GM19240 (cell line): ENCODE measurements at regions not wholly inside any gene's neighbourhood (a gene's known extent, or its start where the extent isn't known, plus 50 kb on each side); places are given as distances from the start of the nearest gene placed in this dataset.

Experiments
- DNase-seq: peaks from one replicate; pipeline ENCODE4 v3.0.0; 2011; ENCODE audit warnings: low spot score; ENCODE audit not compliant: insufficient read length

GRCh38 chr2:14303366-14304115 is 329.0 kb upstream of the LRATD1 start:
- no peak for DNase-seq

DNA sequence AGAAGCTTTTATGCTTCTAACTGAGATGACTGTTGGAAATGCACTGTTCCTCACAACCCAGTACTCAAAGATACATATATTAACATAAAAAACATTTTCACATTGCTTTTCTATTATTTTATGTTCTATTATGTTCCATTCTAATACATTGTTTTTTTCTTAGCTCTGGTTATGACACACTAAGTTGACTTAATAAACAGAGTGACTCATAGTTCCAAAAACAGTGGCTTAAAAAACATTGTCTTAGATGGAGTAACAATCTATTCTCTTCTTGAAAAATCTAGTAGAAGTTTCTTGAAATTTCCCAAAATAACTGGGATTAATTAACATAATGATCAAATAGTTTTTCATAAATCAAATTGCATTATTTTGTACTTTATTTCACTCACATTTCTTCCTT is 328.2 kb upstream of the LRATD1 start:
- DNase-seq: no peak

- DNase-seq: no peak
These were observed 326.2 kb upstream of the LRATD1 start for GRCh38 chr2:14306268-14306861.

- no peak for DNase-seq
These were observed 319.2 kb upstream of the LRATD1 start for GRCh38 chr2:14313341-14313740.

GRCh38 chr2:14316594-14316993 is 315.9 kb upstream of the LRATD1 start:
- DNase-seq: no peak

DNA sequence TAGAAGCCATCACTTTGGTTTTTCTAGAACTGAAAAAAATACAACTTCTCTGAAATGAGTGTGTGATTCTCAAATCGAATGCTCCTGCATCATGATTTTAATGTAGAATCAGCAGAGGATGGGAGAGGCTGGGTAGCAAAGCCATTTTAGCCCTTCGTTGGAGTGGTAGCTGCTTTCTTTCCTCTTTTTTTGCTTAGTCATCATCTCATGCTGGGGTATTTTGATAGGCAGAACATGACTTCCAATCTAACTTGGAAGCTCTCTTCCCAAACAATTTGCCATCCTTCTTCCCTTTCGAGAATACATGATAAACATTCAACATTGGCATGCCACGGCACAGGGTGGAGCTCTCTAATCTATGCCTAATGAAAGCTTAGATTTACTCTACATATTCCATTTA is 311.2 kb upstream of the LRATD1 start:
- DNase-seq: no peak

- no peak for DNase-seq
These were observed 310.2 kb upstream of the LRATD1 start for GRCh38 chr2:14322306-14322705.

DNA sequence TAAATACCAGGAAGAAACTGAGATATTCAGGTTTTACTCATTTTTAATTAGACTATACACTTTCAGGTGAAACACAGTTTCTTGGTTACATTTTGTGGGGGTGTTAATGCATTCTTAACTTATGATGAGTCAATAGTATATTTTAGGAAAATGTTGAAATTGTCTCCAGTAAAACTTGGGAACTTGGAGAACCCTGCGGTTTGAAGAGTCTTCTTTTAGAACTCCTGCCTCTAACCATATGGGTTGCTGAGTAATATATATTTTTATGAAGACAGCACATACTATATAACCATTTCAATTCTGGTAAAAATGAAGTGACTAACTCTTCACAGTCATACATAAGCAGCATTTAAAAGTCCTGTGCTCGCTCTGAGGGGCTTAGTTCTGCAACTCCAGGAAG is 308.2 kb upstream of the LRATD1 start:
- no peak for DNase-seq

DNA sequence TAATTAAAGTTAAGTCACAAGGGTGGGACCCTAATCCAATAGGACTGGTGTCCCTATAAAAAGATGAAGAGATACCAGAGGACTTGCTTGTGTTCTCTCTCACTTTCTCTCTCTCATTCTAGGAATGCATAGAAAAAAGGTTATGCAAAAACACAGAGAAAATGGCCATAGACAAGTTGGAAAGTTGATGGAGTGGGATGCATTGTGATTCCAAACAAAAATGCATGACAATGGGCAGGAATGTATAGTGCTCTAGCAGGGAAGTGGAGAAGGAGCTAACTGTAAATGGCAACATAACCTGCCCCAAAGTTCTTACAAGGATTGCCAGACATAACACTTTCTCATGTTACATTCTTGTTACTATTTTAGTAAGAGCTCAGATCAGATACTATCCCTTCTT is 301.6 kb upstream of the LRATD1 start:
- no peak for DNase-seq

DNA sequence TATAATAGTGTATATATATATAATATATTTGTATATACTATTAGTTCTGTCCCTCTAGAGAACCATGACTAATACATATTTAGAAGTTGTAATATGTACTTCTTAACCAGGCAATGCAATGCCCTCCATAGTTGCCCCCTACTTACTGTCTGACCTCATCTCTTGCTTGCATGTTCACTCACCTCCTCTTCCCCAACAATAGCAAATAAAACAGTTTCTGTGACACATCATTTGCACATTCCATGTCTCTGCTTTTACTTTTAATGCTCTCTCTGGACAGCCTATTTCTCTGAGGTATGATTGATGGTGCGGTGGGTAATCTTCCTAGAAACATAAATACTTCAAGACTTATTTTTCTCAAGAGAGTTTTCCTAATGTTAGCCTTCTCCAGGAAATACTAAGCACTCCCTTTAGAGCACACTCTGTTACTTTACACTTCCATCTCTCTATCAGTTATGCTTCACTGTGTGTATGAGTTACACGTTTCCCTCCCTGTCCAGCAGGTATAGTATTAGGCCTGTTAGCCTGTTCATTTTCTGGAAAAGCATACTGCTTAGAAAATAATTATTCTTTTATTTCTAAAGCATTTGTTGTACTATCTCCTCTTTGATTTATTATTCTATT is 295.6 kb upstream of the LRATD1 start:
- DNase-seq: no peak

DNA sequence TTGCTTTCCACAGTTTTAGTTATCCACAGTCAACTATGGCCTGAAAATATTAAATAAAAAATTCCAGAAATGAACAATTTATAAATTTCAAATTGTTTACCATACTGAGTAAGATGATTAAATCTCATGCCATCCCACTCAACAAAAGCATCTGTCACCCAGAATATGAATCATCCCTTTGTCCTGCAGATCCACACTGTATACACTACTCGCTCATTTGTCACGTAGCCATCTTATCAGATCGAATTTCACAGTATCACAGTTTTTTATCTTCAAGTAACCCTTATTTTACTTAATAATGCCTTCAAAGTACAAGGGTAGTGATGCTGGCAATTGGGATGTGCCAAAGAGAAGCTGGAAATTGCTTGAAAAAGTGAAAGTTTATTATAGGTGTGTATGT is 291.8 kb upstream of the LRATD1 start:
- no peak for DNase-seq

DNA sequence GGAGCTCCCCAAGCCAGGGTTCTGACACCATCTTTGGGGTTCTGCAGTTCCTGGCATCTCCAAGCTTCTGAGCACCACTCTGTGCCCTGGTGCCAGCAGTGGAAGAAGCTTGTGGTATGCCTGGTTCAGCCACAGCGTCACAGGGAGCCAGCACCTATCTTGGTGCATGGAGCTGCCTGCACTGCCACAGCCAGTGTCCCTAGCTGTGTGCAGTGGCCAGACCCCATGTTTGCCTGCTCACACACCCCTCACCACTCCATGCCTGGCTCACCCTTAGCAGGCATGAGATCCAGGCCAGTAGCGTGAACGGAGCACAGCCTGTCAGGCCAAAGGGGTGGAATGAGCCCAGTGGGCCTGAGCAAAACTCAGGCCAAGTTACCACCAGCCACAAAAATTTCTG is 290.2 kb upstream of the LRATD1 start:
- DNase-seq: no peak

GRCh38 chr2:14344355-14344754 is 288.2 kb upstream of the LRATD1 start:
- DNase-seq: no peak

DNA sequence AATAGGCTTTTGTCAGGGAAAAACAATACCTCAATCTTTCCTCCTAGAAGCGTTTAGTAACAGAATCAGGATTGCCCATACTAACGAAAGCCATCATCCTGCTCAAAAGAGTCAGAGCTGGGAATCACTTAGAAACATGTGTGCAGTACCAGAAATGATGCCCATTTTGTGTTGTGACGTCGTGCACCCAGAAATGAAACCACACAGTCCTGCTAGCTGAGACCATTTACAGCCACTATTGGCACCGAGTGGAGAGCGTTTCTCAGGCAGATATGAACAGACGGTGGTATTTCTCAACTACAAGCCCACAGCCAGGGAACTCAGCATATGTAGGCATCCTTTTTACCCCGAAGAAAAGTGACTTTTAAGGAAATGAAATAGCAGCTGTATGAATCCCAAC is 284.3 kb upstream of the LRATD1 start:
- DNase-seq: no peak

- no peak for DNase-seq
These were observed 281.7 kb upstream of the LRATD1 start for GRCh38 chr2:14350856-14351255.

DNA sequence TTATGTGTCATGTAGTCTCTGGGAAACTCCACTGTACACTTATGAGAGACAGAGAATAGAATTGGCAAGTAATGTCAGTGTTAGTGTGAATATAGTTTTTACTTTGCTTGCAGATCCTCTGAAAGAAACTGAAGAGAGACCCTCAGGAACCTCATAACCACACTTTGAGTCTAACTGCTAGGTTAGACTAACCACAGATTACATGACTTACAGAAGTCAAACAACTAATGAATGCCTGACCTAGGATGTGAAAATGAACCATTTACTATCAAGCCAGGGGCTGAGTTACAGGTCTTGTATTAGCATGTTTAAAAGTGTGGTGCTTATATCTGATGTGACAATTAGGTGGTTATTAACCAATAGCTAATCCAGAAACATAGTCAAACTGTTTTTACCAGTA is 280.4 kb upstream of the LRATD1 start:
- DNase-seq: no peak

- no peak for DNase-seq
These were observed 278.3 kb upstream of the LRATD1 start for GRCh38 chr2:14354231-14354630.

GRCh38 chr2:14355102-14355501 is 277.4 kb upstream of the LRATD1 start:
- no peak for DNase-seq

GRCh38 chr2:14358339-14358738 is 274.2 kb upstream of the LRATD1 start:
- no peak for DNase-seq

DNA sequence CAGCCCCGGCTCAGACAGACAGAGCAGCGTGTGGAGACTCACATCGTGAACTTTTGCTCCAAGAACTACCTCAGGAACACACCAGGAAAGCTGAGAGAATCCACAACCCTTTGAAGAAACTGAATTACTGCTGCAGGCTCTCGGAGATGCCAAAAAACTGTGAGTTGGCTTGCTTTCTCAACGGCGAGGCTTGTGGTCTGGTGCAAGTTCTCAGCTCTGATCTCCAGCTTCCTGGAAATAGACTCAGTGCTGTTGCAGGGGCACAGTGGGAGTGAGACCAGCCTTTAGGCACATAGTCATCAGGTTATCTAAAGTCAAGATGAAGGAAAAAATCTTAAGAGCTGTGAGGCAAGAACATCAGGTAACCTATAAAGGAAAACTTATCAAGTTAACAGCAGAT is 273.7 kb upstream of the LRATD1 start:
- no peak for DNase-seq

GRCh38 chr2:14363137-14363536 is 269.4 kb upstream of the LRATD1 start:
- no peak for DNase-seq

GRCh38 chr2:14363976-14364375 is 268.5 kb upstream of the LRATD1 start:
- DNase-seq: no peak

GRCh38 chr2:14364471-14364870 is 268.0 kb upstream of the LRATD1 start:
- no peak for DNase-seq
